ENCODE measurements at regions not wholly inside any gene's neighbourhood (a gene's known extent, or its start where the extent isn't known, plus 50 kb on each side); places are given as distances from the start of the nearest gene placed in this dataset.
A peak's percentile ranks its signal among the peaks of the same experiment; 100 is the strongest.

DNA sequence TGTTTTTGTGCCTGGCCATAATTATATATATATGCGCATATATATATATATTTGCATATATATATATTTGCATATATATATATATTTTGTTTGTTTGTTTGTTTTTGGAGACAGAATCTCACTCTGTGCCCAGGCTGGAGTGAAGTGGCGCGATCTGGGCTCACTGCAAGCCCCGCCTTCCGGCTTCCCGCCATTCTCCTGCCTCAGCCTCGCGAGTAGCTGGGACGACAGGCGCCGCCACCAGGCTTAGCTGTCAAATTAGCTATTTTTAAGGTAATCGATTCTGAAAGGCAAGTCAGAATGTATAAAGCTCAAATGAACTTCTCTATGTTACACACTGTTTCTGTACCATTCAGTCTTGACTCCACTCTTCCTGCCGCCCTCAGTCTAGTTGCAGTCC is 273.3 kb downstream of the TRIML1 start:
- no peak overlapping the region for H3K27ac ChIP-seq (ENCODE audit: low read depth in 2 of 2, low read length in 2 of 2)
- H3K4me3 ChIP-seq (ENCODE audit: low read length in 3 of 3), result no peak overlapping the region
- no peaks in the 10 kb centered on the region for H3K36me3 ChIP-seq (ENCODE audit: control insufficient read depth in 2 of 3, insufficient read depth in 3 of 3, low read length in 3 of 3)
- H3K4me1 ChIP-seq (ENCODE audit: control insufficient read depth in 2 of 3, insufficient read depth in 2 of 3, low read depth in 1 of 3, low read length in 3 of 3), result no peaks in the 10 kb centered on the region
- FAIRE-seq (no peak), DNase-seq (no peak)
- TF ChIP-seq, protein P1, sequence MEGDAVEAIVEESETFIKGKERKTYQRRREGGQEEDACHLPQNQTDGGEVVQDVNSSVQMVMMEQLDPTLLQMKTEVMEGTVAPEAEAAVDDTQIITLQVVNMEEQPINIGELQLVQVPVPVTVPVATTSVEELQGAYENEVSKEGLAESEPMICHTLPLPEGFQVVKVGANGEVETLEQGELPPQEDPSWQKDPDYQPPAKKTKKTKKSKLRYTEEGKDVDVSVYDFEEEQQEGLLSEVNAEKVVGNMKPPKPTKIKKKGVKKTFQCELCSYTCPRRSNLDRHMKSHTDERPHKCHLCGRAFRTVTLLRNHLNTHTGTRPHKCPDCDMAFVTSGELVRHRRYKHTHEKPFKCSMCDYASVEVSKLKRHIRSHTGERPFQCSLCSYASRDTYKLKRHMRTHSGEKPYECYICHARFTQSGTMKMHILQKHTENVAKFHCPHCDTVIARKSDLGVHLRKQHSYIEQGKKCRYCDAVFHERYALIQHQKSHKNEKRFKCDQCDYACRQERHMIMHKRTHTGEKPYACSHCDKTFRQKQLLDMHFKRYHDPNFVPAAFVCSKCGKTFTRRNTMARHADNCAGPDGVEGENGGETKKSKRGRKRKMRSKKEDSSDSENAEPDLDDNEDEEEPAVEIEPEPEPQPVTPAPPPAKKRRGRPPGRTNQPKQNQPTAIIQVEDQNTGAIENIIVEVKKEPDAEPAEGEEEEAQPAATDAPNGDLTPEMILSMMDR (IDR thresholded peaks at IDR 0.05; ENCODE audit: borderline replicate concordance, extremely low read depth, insufficient read depth), result no peak
- intact Hi-C loops (cut with DNase I), result no loop called here
- H3K9ac ChIP-seq (ENCODE audit: low read length in 3 of 3), result no peak overlapping the region
- no peaks in the 10 kb centered on the region for H3K9me3 ChIP-seq (ENCODE audit: control insufficient read depth in 2 of 3, insufficient read depth in 1 of 3, low read length in 3 of 3)
- H3K27me3 ChIP-seq (ENCODE audit: control insufficient read depth, insufficient read depth, low read length), result no peaks in the 10 kb centered on the region

DNA sequence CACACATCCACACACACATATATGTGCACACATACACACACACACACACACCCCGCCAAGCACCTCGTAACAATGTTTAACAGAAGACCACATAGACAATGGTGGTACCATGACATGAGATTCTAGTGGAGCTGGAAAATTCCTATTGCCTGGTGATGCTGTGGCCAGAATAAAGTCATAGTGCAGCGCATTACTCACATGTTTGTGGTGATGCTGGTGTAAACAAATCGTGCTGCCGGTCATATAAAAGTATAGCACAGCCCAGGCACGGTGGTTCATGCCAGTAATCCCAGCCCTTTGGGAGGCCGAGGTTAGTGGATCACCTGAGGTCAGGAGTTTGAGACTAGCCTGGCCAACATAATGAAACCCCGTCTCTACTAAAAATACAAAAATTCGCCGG is 275.2 kb downstream of the TRIML1 start:
- FAIRE-seq, result no peak
- no peak overlapping the region for H3K27ac ChIP-seq (ENCODE audit: low read depth in 2 of 2, low read length in 2 of 2)
- TF ChIP-seq, protein P1 (IDR thresholded peaks at IDR 0.05; ENCODE audit: borderline replicate concordance, extremely low read depth, insufficient read depth), result no peak

GRCh38 chr4:188417181-188417580 is 277.9 kb downstream of the TRIML1 start:
- H3K9me3 ChIP-seq (ENCODE audit: control insufficient read depth in 2 of 3, insufficient read depth in 1 of 3, low read length in 3 of 3), result no peaks in the 10 kb centered on the region
- H3K27me3 ChIP-seq (ENCODE audit: control insufficient read depth, insufficient read depth, low read length), result no peaks in the 10 kb centered on the region
- no peaks in the 10 kb centered on the region for H3K4me1 ChIP-seq (ENCODE audit: control insufficient read depth in 2 of 3, insufficient read depth in 2 of 3, low read depth in 1 of 3, low read length in 3 of 3)
- DNase-seq (peak in 3 of 5 donors; percentile 52 to 67 (median 56)), FAIRE-seq (no peak)
- no peak overlapping the region for H3K4me3 ChIP-seq (ENCODE audit: low read length in 3 of 3)
- TF ChIP-seq, protein P1 (IDR thresholded peaks at IDR 0.05; ENCODE audit: borderline replicate concordance, extremely low read depth, insufficient read depth), result peak; percentile 25
- no peak overlapping the region for H3K9ac ChIP-seq (ENCODE audit: low read length in 3 of 3)
- H3K36me3 ChIP-seq (ENCODE audit: control insufficient read depth in 2 of 3, insufficient read depth in 3 of 3, low read length in 3 of 3), result no peaks in the 10 kb centered on the region
- no peak overlapping the region for H3K27ac ChIP-seq (ENCODE audit: low read depth in 2 of 2, low read length in 2 of 2)
- intact Hi-C loops (cut with DNase I), result no loop called here

More for the DNA sequence above, 275.2 kb downstream of the TRIML1 start:
- H3K36me3 ChIP-seq (ENCODE audit: control insufficient read depth in 2 of 3, insufficient read depth in 3 of 3, low read length in 3 of 3), result no peaks in the 10 kb centered on the region
- H3K4me1 ChIP-seq (ENCODE audit: control insufficient read depth in 2 of 3, insufficient read depth in 2 of 3, low read depth in 1 of 3, low read length in 3 of 3), result no peaks in the 10 kb centered on the region
- H3K27me3 ChIP-seq (ENCODE audit: control insufficient read depth, insufficient read depth, low read length), result no peaks in the 10 kb centered on the region
- intact Hi-C loops (cut with DNase I), result no loop called here
- no peak overlapping the region for H3K9ac ChIP-seq (ENCODE audit: low read length in 3 of 3)
- no peak overlapping the region for H3K4me3 ChIP-seq (ENCODE audit: low read length in 3 of 3)
- no peaks in the 10 kb centered on the region for H3K9me3 ChIP-seq (ENCODE audit: control insufficient read depth in 2 of 3, insufficient read depth in 1 of 3, low read length in 3 of 3)
- DNase-seq, result no peak

GRCh38 chr4:188423039-188423438 is 283.8 kb downstream of the TRIML1 start:
- intact Hi-C loops (cut with DNase I), result no loop called here
- FAIRE-seq, result no peak

More at GRCh38 chr4:188423039-188423438, 283.8 kb downstream of the TRIML1 start:
- Histone ChIP-seq H3K27me3 (ENCODE audit: control insufficient read depth, insufficient read depth, low read length) (no peaks in the 10 kb centered on the region), H3K27ac (ENCODE audit: low read depth in 2 of 2, low read length in 2 of 2) (no peak overlapping the region), H3K9ac (ENCODE audit: low read length in 3 of 3) (no peak overlapping the region), H3K36me3 (ENCODE audit: control insufficient read depth in 2 of 3, insufficient read depth in 3 of 3, low read length in 3 of 3) (no peaks in the 10 kb centered on the region), H3K9me3 (ENCODE audit: control insufficient read depth in 2 of 3, insufficient read depth in 1 of 3, low read length in 3 of 3) (no peaks in the 10 kb centered on the region), H3K4me1 (ENCODE audit: control insufficient read depth in 2 of 3, insufficient read depth in 2 of 3, low read depth in 1 of 3, low read length in 3 of 3) (peaks cover 0 to 3% (median 0%) of the 10 kb centered on the region in 3 donors), H3K4me3 (ENCODE audit: low read length in 3 of 3) (no peak overlapping the region)
- no peak for DNase-seq
- TF ChIP-seq, protein P1 (IDR thresholded peaks at IDR 0.05; ENCODE audit: borderline replicate concordance, extremely low read depth, insufficient read depth), result no peak
